IPS DF 4.7 (cell line): ENCODE measurements at regions not wholly inside any gene's neighbourhood (a gene's known extent, or its start where the extent isn't known, plus 50 kb on each side); places are given as distances from the start of the nearest gene placed in this dataset.

Experiments used
- DNase-seq: peaks from one replicate; pipeline ENCODE4 v3.0.0-alpha.2; 2013; ENCODE audit warnings: low spot score; ENCODE audit errors: extremely low read depth

- DNase-seq: no peak
Measured at GRCh38 chr9:90287567-90288274, 354.9 kb downstream of the DIRAS2 start.

GRCh38 chr9:90288275-90288639 is 354.4 kb downstream of the DIRAS2 start:
- DNase-seq: no peak

- DNase-seq: no peak
Measured at GRCh38 chr9:90290716-90291485, 351.7 kb downstream of the DIRAS2 start.

- no peak for DNase-seq
Measured at GRCh38 chr9:90296539-90296938, 346.1 kb downstream of the DIRAS2 start.

GRCh38 chr9:90299968-90300367 is 342.7 kb downstream of the DIRAS2 start:
- DNase-seq: no peak

- no peak for DNase-seq
Measured at GRCh38 chr9:90300611-90301276, 341.9 kb downstream of the DIRAS2 start.

GRCh38 chr9:90301277-90301653 is 341.4 kb downstream of the DIRAS2 start:
- DNase-seq: no peak

GRCh38 chr9:90303655-90304054 is 339.0 kb downstream of the DIRAS2 start:
- no peak for DNase-seq

- no peak for DNase-seq
Measured at GRCh38 chr9:90306158-90306557, 336.5 kb downstream of the DIRAS2 start.

GRCh38 chr9:90307167-90307833 is 335.3 kb downstream of the DIRAS2 start:
- no peak for DNase-seq

- no peak for DNase-seq
Measured at GRCh38 chr9:90307891-90308290, 334.7 kb downstream of the DIRAS2 start.

GRCh38 chr9:90308691-90309090 is 333.9 kb downstream of the DIRAS2 start:
- no peak for DNase-seq

GRCh38 chr9:90309809-90310520 is 332.7 kb downstream of the DIRAS2 start:
- DNase-seq: no peak

GRCh38 chr9:90310521-90310876 is 332.1 kb downstream of the DIRAS2 start:
- DNase-seq: no peak

- DNase-seq: no peak
Measured at GRCh38 chr9:90311811-90312210, 330.8 kb downstream of the DIRAS2 start.

GRCh38 chr9:90322296-90322695 is 320.3 kb downstream of the DIRAS2 start:
- DNase-seq: no peak

GRCh38 chr9:90325913-90326653 is 316.5 kb downstream of the DIRAS2 start:
- no peak for DNase-seq

GRCh38 chr9:90330231-90330630 is 312.4 kb downstream of the DIRAS2 start:
- DNase-seq: no peak

GRCh38 chr9:90331826-90332575 is 310.6 kb downstream of the DIRAS2 start:
- DNase-seq: no peak

GRCh38 chr9:90333226-90333625 is 309.4 kb downstream of the DIRAS2 start:
- DNase-seq: no peak
